ENCODE measurements at regions not wholly inside any gene's neighbourhood (a gene's known extent, or its start where the extent isn't known, plus 50 kb on each side); places are given as distances from the start of the nearest gene placed in this dataset.

GRCh38 chr4:166318810-166319525, 445.9 kb downstream of the TLL1 start:
- no peak for TF ChIP-seq CTCF (IDR thresholded peaks at IDR 0.05)

GRCh38 chr4:166323250-166323649, 450.2 kb downstream of the TLL1 start:
- TF ChIP-seq CTCF (IDR thresholded peaks at IDR 0.05), result no peak

- TF ChIP-seq CTCF (IDR thresholded peaks at IDR 0.05), result peak; percentile 57
Observed at GRCh38 chr4:166324321-166324720, 451.3 kb downstream of the TLL1 start.

GRCh38 chr4:166335256-166335938, 462.4 kb downstream of the TLL1 start:
- no peak for TF ChIP-seq CTCF (IDR thresholded peaks at IDR 0.05)

GRCh38 chr4:166341992-166342391, 469.0 kb downstream of the TLL1 start:
- no peak for TF ChIP-seq CTCF (IDR thresholded peaks at IDR 0.05)

GRCh38 chr4:166363198-166363597, 490.2 kb downstream of the TLL1 start:
- no peak for TF ChIP-seq CTCF (IDR thresholded peaks at IDR 0.05)

GRCh38 chr4:166366012-166366411, 493.0 kb downstream of the TLL1 start:
- no peak for TF ChIP-seq CTCF (IDR thresholded peaks at IDR 0.05)

Measured in LNCAP (cell line).